ENCODE measurements at regions not wholly inside any gene's neighbourhood (a gene's known extent, or its start where the extent isn't known, plus 50 kb on each side); places are given as distances from the start of the nearest gene placed in this dataset.
"Not testable (repeated sequence)": the region's sequence is repeated elsewhere in the genome, so short reads cannot be mapped to it uniquely, and the experiment has no call there.

- Histone ChIP-seq H3K4me1 (ENCODE audit: control insufficient read depth, insufficient read depth, low read length) (peaks cover 27% of the 10 kb centered on the region), H3K9ac (ENCODE audit: low read depth, low read length) (peak overlapping the region; percentile 63), H3K27me3 (ENCODE audit: control insufficient read depth, insufficient read depth, low read length) (no peaks in the 10 kb centered on the region), H3K4me2 (ENCODE audit: low read length) (peak overlapping the region; percentile 56), H3K4me3 (ENCODE audit: low read length) (peak overlapping the region; percentile 2), H3K36me3 (ENCODE audit: insufficient read depth, low read length) (no peaks in the 10 kb centered on the region), H3K9me3 (replicated peaks; ENCODE audit: low read length) (no peaks in the 10 kb centered on the region)
Observed at GRCh38 chrX:3527166-3527565, 180.7 kb upstream of the MXRA5 start.

GRCh38 chrX:3526731-3527130, 180.3 kb upstream of the MXRA5 start:
- peaks cover 31% of the 10 kb centered on the region for H3K4me1 ChIP-seq (ENCODE audit: control insufficient read depth, insufficient read depth, low read length)
- H3K4me2 ChIP-seq (ENCODE audit: low read length): peak overlapping the region; percentile 56
- no peaks in the 10 kb centered on the region for H3K27me3 ChIP-seq (ENCODE audit: control insufficient read depth, insufficient read depth, low read length)
- no peak overlapping the region for H3K4me3 ChIP-seq (ENCODE audit: low read length)
- H3K9me3 ChIP-seq (replicated peaks; ENCODE audit: low read length): no peaks in the 10 kb centered on the region
- no peaks in the 10 kb centered on the region for H3K36me3 ChIP-seq (ENCODE audit: insufficient read depth, low read length)
- peak overlapping the region; percentile 71 for H3K9ac ChIP-seq (ENCODE audit: low read depth, low read length)

GRCh38 chrX:3526071-3526470, 179.6 kb upstream of the MXRA5 start:
- no peaks in the 10 kb centered on the region for H3K36me3 ChIP-seq (ENCODE audit: insufficient read depth, low read length)
- H3K4me3 ChIP-seq (ENCODE audit: low read length): no peak overlapping the region
- H3K9me3 ChIP-seq (replicated peaks; ENCODE audit: low read length): no peaks in the 10 kb centered on the region
- peaks cover 36% of the 10 kb centered on the region for H3K4me1 ChIP-seq (ENCODE audit: control insufficient read depth, insufficient read depth, low read length)
- H3K27me3 ChIP-seq (ENCODE audit: control insufficient read depth, insufficient read depth, low read length): no peaks in the 10 kb centered on the region
- peak overlapping the region; percentile 53 for H3K4me2 ChIP-seq (ENCODE audit: low read length)
- peak overlapping the region; percentile 71 for H3K9ac ChIP-seq (ENCODE audit: low read depth, low read length)

- H3K27me3 ChIP-seq (ENCODE audit: control insufficient read depth, insufficient read depth, low read length): no peaks in the 10 kb centered on the region
- no peak overlapping the region for H3K4me2 ChIP-seq (ENCODE audit: low read length)
- H3K36me3 ChIP-seq (ENCODE audit: insufficient read depth, low read length): no peaks in the 10 kb centered on the region
- peaks cover 42% of the 10 kb centered on the region for H3K4me1 ChIP-seq (ENCODE audit: control insufficient read depth, insufficient read depth, low read length)
- H3K9ac ChIP-seq (ENCODE audit: low read depth, low read length): no peak overlapping the region
- no peaks in the 10 kb centered on the region for H3K9me3 ChIP-seq (replicated peaks; ENCODE audit: low read length)
- no peak overlapping the region for H3K4me3 ChIP-seq (ENCODE audit: low read length)
Observed at GRCh38 chrX:3522101-3522650, 175.7 kb upstream of the MXRA5 start.

- no peaks in the 10 kb centered on the region for H3K27me3 ChIP-seq (ENCODE audit: control insufficient read depth, insufficient read depth, low read length)
- no peak overlapping the region for H3K4me2 ChIP-seq (ENCODE audit: low read length)
- H3K4me3 ChIP-seq (ENCODE audit: low read length): no peak overlapping the region
- no peaks in the 10 kb centered on the region for H3K9me3 ChIP-seq (replicated peaks; ENCODE audit: low read length)
- peak overlapping the region; percentile 2 for H3K9ac ChIP-seq (ENCODE audit: low read depth, low read length)
- H3K4me1 ChIP-seq (ENCODE audit: control insufficient read depth, insufficient read depth, low read length): peaks cover 38% of the 10 kb centered on the region
- no peaks in the 10 kb centered on the region for H3K36me3 ChIP-seq (ENCODE audit: insufficient read depth, low read length)
Observed at GRCh38 chrX:3521396-3521795, 174.9 kb upstream of the MXRA5 start.

- Histone ChIP-seq H3K9me3 (replicated peaks; ENCODE audit: low read length) (no peaks in the 10 kb centered on the region), H3K27me3 (ENCODE audit: control insufficient read depth, insufficient read depth, low read length) (no peaks in the 10 kb centered on the region), H3K9ac (ENCODE audit: low read depth, low read length) (peak overlapping the region; percentile 2), H3K4me3 (ENCODE audit: low read length) (no peak overlapping the region), H3K4me1 (ENCODE audit: control insufficient read depth, insufficient read depth, low read length) (peaks cover 37% of the 10 kb centered on the region), H3K36me3 (ENCODE audit: insufficient read depth, low read length) (no peaks in the 10 kb centered on the region), H3K4me2 (ENCODE audit: low read length) (no peak overlapping the region)
Observed at GRCh38 chrX:3520982-3521381, 174.5 kb upstream of the MXRA5 start.

GRCh38 chrX:3520458-3520857, 174.0 kb upstream of the MXRA5 start:
- Histone ChIP-seq H3K27me3 (ENCODE audit: control insufficient read depth, insufficient read depth, low read length) (no peaks in the 10 kb centered on the region), H3K9ac (ENCODE audit: low read depth, low read length) (no peak overlapping the region), H3K4me2 (ENCODE audit: low read length) (no peak overlapping the region), H3K4me3 (ENCODE audit: low read length) (no peak overlapping the region), H3K36me3 (ENCODE audit: insufficient read depth, low read length) (no peaks in the 10 kb centered on the region), H3K9me3 (replicated peaks; ENCODE audit: low read length) (no peaks in the 10 kb centered on the region), H3K4me1 (ENCODE audit: control insufficient read depth, insufficient read depth, low read length) (peaks cover 36% of the 10 kb centered on the region)

GRCh38 chrX:3519384-3519783, 172.9 kb upstream of the MXRA5 start:
- H3K9ac ChIP-seq (ENCODE audit: low read depth, low read length): peak overlapping the region; percentile 9
- H3K4me3 ChIP-seq (ENCODE audit: low read length); H3K27me3 ChIP-seq (ENCODE audit: control insufficient read depth, insufficient read depth, low read length); H3K9me3 ChIP-seq (replicated peaks; ENCODE audit: low read length); H3K36me3 ChIP-seq (ENCODE audit: insufficient read depth, low read length): not testable (repeated sequence)
- peak overlapping the region; percentile 63 for H3K4me2 ChIP-seq (ENCODE audit: low read length)
- H3K4me1 ChIP-seq (ENCODE audit: control insufficient read depth, insufficient read depth, low read length): peaks cover 42% of the 10 kb centered on the region

- Histone ChIP-seq H3K4me3 (ENCODE audit: low read length) (no peak overlapping the region), H3K27me3 (ENCODE audit: control insufficient read depth, insufficient read depth, low read length) (no peaks in the 10 kb centered on the region), H3K9me3 (replicated peaks; ENCODE audit: low read length) (no peaks in the 10 kb centered on the region), H3K4me2 (ENCODE audit: low read length) (peak overlapping the region; percentile 64), H3K9ac (ENCODE audit: low read depth, low read length) (peak overlapping the region; percentile 72), H3K36me3 (ENCODE audit: insufficient read depth, low read length) (no peaks in the 10 kb centered on the region), H3K4me1 (ENCODE audit: control insufficient read depth, insufficient read depth, low read length) (peaks cover 42% of the 10 kb centered on the region)
Observed at GRCh38 chrX:3518870-3519269, 172.4 kb upstream of the MXRA5 start.

- Histone ChIP-seq H3K9me3 (replicated peaks; ENCODE audit: low read length) (no peaks in the 10 kb centered on the region), H3K27me3 (ENCODE audit: control insufficient read depth, insufficient read depth, low read length) (no peaks in the 10 kb centered on the region), H3K4me1 (ENCODE audit: control insufficient read depth, insufficient read depth, low read length) (peaks cover 30% of the 10 kb centered on the region), H3K36me3 (ENCODE audit: insufficient read depth, low read length) (no peaks in the 10 kb centered on the region), H3K4me2 (ENCODE audit: low read length) (peak overlapping the region; percentile 10), H3K4me3 (ENCODE audit: low read length) (no peak overlapping the region), H3K9ac (ENCODE audit: low read depth, low read length) (peak overlapping the region; percentile 23)
Observed at GRCh38 chrX:3516051-3516541, 169.6 kb upstream of the MXRA5 start.

GRCh38 chrX:3514996-3515395, 168.5 kb upstream of the MXRA5 start:
- no peak overlapping the region for H3K9ac ChIP-seq (ENCODE audit: low read depth, low read length)
- H3K4me2 ChIP-seq (ENCODE audit: low read length): peak overlapping the region; percentile 50
- H3K4me1 ChIP-seq (ENCODE audit: control insufficient read depth, insufficient read depth, low read length): peaks cover 26% of the 10 kb centered on the region
- H3K4me3 ChIP-seq (ENCODE audit: low read length): no peak overlapping the region
- H3K36me3 ChIP-seq (ENCODE audit: insufficient read depth, low read length): no peaks in the 10 kb centered on the region
- no peaks in the 10 kb centered on the region for H3K27me3 ChIP-seq (ENCODE audit: control insufficient read depth, insufficient read depth, low read length)
- no peaks in the 10 kb centered on the region for H3K9me3 ChIP-seq (replicated peaks; ENCODE audit: low read length)

GRCh38 chrX:3512150-3512549, 165.7 kb upstream of the MXRA5 start:
- not testable (repeated sequence) for H3K9me3 ChIP-seq (replicated peaks; ENCODE audit: low read length); H3K27me3 ChIP-seq (ENCODE audit: control insufficient read depth, insufficient read depth, low read length); H3K4me3 ChIP-seq (ENCODE audit: low read length); H3K4me2 ChIP-seq (ENCODE audit: low read length); H3K36me3 ChIP-seq (ENCODE audit: insufficient read depth, low read length); H3K9ac ChIP-seq (ENCODE audit: low read depth, low read length)
- peaks cover 17% of the 10 kb centered on the region for H3K4me1 ChIP-seq (ENCODE audit: control insufficient read depth, insufficient read depth, low read length)
